Astrocyte of the spinal cord (primary cell): ENCODE measurements at regions not wholly inside any gene's neighbourhood (a gene's known extent, or its start where the extent isn't known, plus 50 kb on each side); places are given as distances from the start of the nearest gene placed in this dataset.

Experiments used
- DNase-seq: peaks from one replicate; pipeline ENCODE4 v3.0.0; 2011; ENCODE audit warnings: low read depth, low spot score
- H3K4me3 ChIP-seq: 2 replicates; pipeline ENCODE4 v1.5.1; 2011; ENCODE audit warnings: low read depth, mild to moderate bottlenecking, low read length, moderate library complexity
- in situ Hi-C: cut with HindIII; loops from 2 replicates; pipeline ENCODE4 v1.10.0; 2017; ENCODE audit warnings: low sequenced_read_pairs
- TF ChIP-seq, protein P1 (sequence below): IDR thresholded peaks from 2 replicates; pipeline ENCODE4 v1.5.1; 2012; ENCODE audit warnings: low read depth, mild to moderate bottlenecking, low read length, inconsistent platforms

DNA sequence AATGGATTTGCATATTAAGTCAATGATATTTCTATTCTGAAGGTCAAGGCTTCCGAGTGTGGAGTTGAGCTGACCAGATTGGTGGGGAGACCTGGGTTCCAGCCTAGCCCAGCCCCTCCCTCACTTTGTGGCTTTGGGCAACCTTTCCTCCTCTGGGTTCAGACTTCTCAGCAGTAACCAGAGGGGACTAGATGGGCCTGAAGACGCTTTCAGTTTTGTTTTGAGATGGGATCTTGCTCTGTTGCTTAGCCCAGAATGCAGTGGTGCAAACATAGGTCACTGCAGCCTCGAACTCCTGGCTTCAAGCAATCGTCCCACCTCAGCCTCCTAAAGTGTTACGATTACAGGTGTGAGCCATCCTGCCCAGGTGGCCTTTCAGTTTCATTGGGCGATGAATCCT is 68.1 kb upstream of the LEP start:
- no peak for DNase-seq
- no peak overlapping the region for H3K4me3 ChIP-seq
- in situ Hi-C loops = no loop called here
- TF ChIP-seq, protein P1, sequence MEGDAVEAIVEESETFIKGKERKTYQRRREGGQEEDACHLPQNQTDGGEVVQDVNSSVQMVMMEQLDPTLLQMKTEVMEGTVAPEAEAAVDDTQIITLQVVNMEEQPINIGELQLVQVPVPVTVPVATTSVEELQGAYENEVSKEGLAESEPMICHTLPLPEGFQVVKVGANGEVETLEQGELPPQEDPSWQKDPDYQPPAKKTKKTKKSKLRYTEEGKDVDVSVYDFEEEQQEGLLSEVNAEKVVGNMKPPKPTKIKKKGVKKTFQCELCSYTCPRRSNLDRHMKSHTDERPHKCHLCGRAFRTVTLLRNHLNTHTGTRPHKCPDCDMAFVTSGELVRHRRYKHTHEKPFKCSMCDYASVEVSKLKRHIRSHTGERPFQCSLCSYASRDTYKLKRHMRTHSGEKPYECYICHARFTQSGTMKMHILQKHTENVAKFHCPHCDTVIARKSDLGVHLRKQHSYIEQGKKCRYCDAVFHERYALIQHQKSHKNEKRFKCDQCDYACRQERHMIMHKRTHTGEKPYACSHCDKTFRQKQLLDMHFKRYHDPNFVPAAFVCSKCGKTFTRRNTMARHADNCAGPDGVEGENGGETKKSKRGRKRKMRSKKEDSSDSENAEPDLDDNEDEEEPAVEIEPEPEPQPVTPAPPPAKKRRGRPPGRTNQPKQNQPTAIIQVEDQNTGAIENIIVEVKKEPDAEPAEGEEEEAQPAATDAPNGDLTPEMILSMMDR = no peak

DNA sequence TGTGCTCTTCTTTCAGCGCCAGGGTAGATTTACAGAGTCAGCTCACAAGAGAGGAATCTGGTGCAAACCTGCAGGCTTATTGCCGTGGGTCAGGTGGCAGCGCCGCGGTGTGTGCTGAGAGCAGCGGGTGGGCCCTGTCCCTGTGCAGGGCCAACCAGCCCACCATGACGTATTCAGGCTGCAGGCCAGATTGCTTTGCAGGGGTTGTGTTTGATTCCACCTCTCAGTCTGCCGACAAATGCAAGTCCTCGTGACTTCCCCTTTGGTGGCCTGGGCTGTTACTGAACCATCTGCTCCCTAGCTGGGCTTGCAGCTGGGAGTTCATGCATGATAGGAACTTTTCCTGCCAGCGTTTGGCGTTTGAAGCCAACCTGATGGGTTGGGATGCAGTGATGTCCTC is 66.7 kb upstream of the LEP start:
- TF ChIP-seq, protein P1 = no peak
- no peak for DNase-seq
- in situ Hi-C loops = no loop called here
- no peak overlapping the region for H3K4me3 ChIP-seq

DNA sequence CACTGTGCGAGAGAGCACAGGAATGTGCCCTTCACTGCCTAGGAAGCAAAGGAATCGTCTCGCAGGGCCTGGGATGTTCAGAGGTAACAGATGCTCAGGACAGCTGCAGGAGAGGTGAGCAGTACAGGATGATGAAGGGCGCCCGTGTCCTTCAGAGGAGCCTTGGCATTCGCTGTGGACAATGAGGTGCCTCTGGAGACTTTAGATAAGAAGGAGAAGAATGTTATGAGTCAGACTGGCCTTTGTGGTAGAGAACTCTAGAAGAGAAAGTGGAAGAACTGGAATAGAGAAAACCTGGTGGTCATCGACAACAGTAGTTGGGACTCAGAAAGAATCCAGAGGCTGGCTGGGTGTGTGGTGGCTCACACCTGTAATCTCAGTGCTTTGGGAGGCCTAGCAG is 64.4 kb upstream of the LEP start:
- in situ Hi-C loops = no loop called here
- H3K4me3 ChIP-seq = no peak overlapping the region
- no peak for DNase-seq
- TF ChIP-seq, protein P1 = no peak

DNA sequence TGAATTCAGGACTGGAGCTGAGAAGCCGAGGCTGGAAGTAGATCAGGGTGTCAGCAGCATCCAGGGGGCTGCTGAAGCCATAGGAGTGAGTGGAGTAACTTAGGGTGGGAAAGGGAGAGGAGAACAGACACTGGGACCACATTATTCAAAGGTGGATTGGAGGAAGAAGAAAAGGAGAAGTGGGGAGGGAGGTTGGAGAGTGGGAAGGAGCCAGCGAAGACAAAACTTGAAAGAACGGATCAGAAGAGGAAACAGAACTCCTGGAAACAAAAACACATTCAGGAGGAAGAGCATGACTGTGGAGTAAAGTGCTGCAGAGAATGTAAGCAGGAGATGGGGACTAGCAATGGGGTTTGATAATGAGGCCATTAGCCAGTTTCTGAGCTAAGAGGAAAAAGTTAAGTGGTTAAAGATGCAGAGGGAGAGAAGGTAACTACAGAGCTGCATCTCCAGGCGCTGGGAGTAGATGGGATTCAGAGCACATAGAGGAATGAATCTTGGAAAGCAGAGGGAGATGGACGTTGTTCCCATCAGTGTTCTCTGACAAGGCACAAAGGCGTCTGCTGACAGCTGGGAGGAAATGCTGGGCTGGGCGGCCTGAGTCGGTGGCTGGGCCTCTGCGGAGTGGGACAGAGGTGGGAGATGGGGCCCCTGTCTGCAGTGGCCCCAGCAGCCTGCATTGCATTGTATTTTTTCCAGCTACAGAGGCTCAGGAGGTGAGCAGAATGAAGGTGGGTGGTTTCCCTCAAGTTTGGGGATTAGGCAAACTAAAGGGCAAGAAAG is 63.1 kb upstream of the LEP start:
- in situ Hi-C loops = no loop called here
- TF ChIP-seq, protein P1 = no peak
- H3K4me3 ChIP-seq = no peak overlapping the region
- no peak for DNase-seq

DNA sequence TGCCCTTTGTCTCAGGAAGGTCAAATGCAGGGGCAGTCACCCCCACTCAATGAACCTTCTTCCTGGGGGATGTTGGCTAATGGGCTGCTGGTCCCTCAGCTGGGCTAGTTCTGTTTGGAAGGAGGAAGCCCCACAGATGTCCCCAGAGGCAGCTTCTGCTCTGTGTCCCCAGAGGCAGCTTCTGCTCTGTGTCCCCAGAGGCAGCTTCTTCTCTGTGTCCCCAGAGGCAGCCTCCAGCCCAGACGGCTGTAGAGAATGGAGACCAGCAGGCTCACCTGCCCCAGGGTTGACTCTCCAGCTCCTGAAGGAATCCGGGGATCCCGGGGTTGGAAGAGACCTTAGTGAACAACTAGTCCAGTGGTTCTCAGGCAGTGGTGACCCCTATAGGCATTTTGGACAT is 62.5 kb upstream of the LEP start:
- in situ Hi-C loops = no loop called here
- no peak overlapping the region for H3K4me3 ChIP-seq
- no peak for DNase-seq
- TF ChIP-seq, protein P1 = no peak

DNA sequence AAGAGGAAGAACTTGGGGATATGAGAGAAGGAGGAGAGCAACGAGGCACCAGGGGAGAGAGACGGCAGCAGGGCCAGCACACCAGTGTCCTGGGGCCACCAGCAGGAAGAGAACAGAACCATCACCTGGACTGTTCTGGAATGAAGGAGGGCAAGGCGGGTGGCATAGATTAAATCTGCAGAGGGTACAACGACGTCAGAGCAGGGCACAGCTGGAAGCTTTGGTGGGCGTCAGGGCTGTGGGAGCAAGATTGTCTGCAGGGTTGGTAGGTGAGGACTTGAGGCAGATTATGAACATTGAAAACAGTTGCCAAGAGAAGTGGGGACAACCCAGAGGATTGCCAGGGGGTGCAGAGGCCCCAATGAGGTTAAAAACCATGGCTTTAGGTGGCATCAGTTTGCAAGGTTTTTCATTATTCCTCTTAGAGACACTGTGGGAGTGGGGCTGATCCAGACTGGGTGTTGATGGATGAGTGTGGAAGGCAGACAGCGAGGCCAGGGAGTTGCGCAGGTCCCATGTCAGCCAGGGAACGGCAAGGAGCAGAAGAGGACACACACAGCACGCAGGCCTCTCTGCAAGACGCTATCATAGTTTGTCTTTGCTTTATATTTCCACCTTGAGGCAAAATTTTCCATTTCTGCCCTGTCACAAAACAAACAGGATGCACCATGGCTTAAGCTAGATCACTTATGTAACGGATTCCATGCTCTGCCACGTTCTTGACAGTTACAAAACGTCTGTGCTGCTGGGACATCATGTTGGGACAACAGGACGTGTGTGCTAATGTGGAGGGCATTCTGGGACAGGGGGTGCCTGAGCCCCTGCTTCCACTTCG is 52.5 kb upstream of the LEP start:
- no peak for DNase-seq
- H3K4me3 ChIP-seq = no peak overlapping the region
- TF ChIP-seq, protein P1 = no peak
- in situ Hi-C loops = no loop called here
